Endothelial cell of umbilical vein (primary cell): ENCODE measurements at regions not wholly inside any gene's neighbourhood (a gene's known extent, or its start where the extent isn't known, plus 50 kb on each side); places are given as distances from the start of the nearest gene placed in this dataset.

ENCODE experiments used
- BruUV-seq: library from RNA; stranded (reverse); fragments of 400-500 nt; replicated peaks from 2 replicates; lab custom pipeline; 2021; lab: Mats Ljungman, UMichigan
- CTCF ChIA-PET: fragments of 300-600, 350-600 bp; sonication (Branson Sonifier 250); formaldehyde crosslinking; loops from one replicate; lab custom pipeline; 2021; ENCODE audit warnings: antibody characterized with exemption, inconsistent platforms; lab: Charles Lee
- POLR2A ChIA-PET: fragments of 300-600, 350-600 bp; sonication (Branson Sonifier 250); formaldehyde crosslinking; loops from one replicate; lab custom pipeline; 2021; ENCODE audit warnings: antibody characterized with exemption, inconsistent platforms; lab: Charles Lee
- DNase-seq: peaks from one replicate; pipeline ENCODE4 v3.0.0-alpha.2; 2011; ENCODE audit warnings: low read depth, low spot score
- FAIRE-seq: peaks from 2 replicates; lab custom pipeline; 2011; peaks lifted over from hg19 to GRCh38; lab: Jason Lieb, UNC
- H2AFZ ChIP-seq: 2 replicates; pipeline ENCODE4 v1.6.0; 2012; ENCODE audit warnings: low read depth, low read length, control low read depth, inconsistent platforms
- H3K27ac ChIP-seq: 2 replicates; pipeline ENCODE4 v1.5.1; 2011; ENCODE audit warnings: low read depth, mild to moderate bottlenecking, control low read depth, low read length, moderate library complexity; ENCODE audit not compliant: insufficient read depth
- H3K27me3 ChIP-seq, 2 experiments: 2 replicates each; pipeline versions ENCODE4 v1.6.0 to v1.6.1; 2011; ENCODE audit warnings: low read length in 2 of 2, mixed read lengths in 1 of 2; ENCODE audit not compliant: control insufficient read depth in 2 of 2, insufficient read depth in 2 of 2
- H3K36me3 ChIP-seq, 2 experiments: 2 replicates in 1 of 2; 3 replicates in 1 of 2; pipeline ENCODE4 v1.5.1; 2011; ENCODE audit warnings: low read length in 2 of 2, mild to moderate bottlenecking in 1 of 2, moderate library complexity in 1 of 2; ENCODE audit not compliant: control insufficient read depth in 2 of 2, insufficient read depth in 2 of 2; ENCODE audit errors: extremely low read depth in 1 of 2
- H3K4me1 ChIP-seq: 3 replicates; pipeline ENCODE4 v1.5.1; 2011; ENCODE audit warnings: mild to moderate bottlenecking, low read length; ENCODE audit not compliant: control insufficient read depth, insufficient read depth; ENCODE audit errors: extremely low read depth
- H3K4me2 ChIP-seq: 2 replicates; pipeline ENCODE4 v1.6.1; 2011; ENCODE audit warnings: low read length, control low read depth, mixed read lengths; ENCODE audit not compliant: insufficient read depth
- H3K4me3 ChIP-seq, 3 experiments: fragments of 200-600 bp in 1 of 3; sonication (generic), shearing (Covaris generic) in 1 of 3; replicated peaks in 1 of 3; 2 replicates each; pipeline ENCODE4 v1.5.1; 2011 to 2016; ENCODE audit warnings: control low read depth in 3 of 3, low read length in 3 of 3, mild to moderate bottlenecking in 2 of 3, inconsistent platforms in 1 of 3, low read depth in 1 of 3, moderate library complexity in 1 of 3; ENCODE audit not compliant: insufficient read depth in 1 of 3
- H3K79me2 ChIP-seq: 2 replicates; pipeline ENCODE4 v1.6.0; 2012; ENCODE audit warnings: low read length, inconsistent platforms; ENCODE audit not compliant: control insufficient read depth, insufficient read depth
- H3K9ac ChIP-seq: replicated peaks from 2 replicates; pipeline ENCODE3; 2011; ENCODE audit warnings: low read length, control low read depth; ENCODE audit not compliant: insufficient read depth; ENCODE audit errors: extremely low read depth
- H3K9me1 ChIP-seq: replicated peaks from 3 replicates; pipeline ENCODE4 v1.6.0; 2011; ENCODE audit warnings: mild to moderate bottlenecking, low read length; ENCODE audit not compliant: control insufficient read depth, insufficient read depth; ENCODE audit errors: extremely low read depth
- H3K9me3 ChIP-seq: replicated peaks from 2 replicates; pipeline ENCODE4 v1.5.1; 2012; ENCODE audit warnings: low read length, inconsistent platforms; ENCODE audit not compliant: control insufficient read depth, insufficient read depth
- H4K20me1 ChIP-seq: replicated peaks from 2 replicates; pipeline ENCODE3; 2011; ENCODE audit warnings: mild to moderate bottlenecking, low read length; ENCODE audit not compliant: control insufficient read depth, insufficient read depth; ENCODE audit errors: extremely low read depth
- EZH2 ChIP-seq: IDR thresholded peaks from 2 replicates; pipeline ENCODE4 v1.6.1; 2012; ENCODE audit warnings: borderline replicate concordance, low read depth, mild to moderate bottlenecking, moderate library complexity, low read length, inconsistent platforms; ENCODE audit not compliant: severe bottlenecking
- FOS ChIP-seq: IDR thresholded peaks from 2 replicates; pipeline ENCODE4 v1.6.1; 2011; ENCODE audit warnings: mild to moderate bottlenecking, low read length, moderate library complexity, borderline replicate concordance; ENCODE audit not compliant: insufficient read depth
- GATA2 ChIP-seq: IDR thresholded peaks from 2 replicates; pipeline ENCODE4 v1.7.0; 2011; ENCODE audit warnings: low read depth, mild to moderate bottlenecking, moderate library complexity, mixed read lengths, low read length; ENCODE audit not compliant: insufficient read length, insufficient read depth
- JUN ChIP-seq: IDR thresholded peaks from 2 replicates; pipeline ENCODE4 v1.6.1; 2011; ENCODE audit warnings: borderline replicate concordance, low read depth; ENCODE audit not compliant: insufficient read length, insufficient read depth
- MYC ChIP-seq: IDR thresholded peaks from one replicate; pipeline ENCODE4 v1.6.1; 2011; ENCODE audit warnings: mild to moderate bottlenecking, low read depth, low read length
- POLR2A ChIP-seq: IDR thresholded peaks from 2 replicates; pipeline ENCODE4 v1.6.1; 2012; ENCODE audit warnings: low read depth, mild to moderate bottlenecking, control low read depth, low read length
- POLR2AphosphoS5 ChIP-seq: IDR thresholded peaks from 2 replicates; pipeline ENCODE4 v1.6.1; 2012; ENCODE audit warnings: low read depth, mild to moderate bottlenecking, control low read depth, low read length, moderate library complexity; ENCODE audit not compliant: insufficient read depth
- dilution Hi-C: fragments of 300-500 bp; cut with MboI; formaldehyde crosslinking; loops from one replicate; pipeline ENCODE4 v1.15.0; 2019; ENCODE audit warnings: low sequenced_read_pairs; ENCODE audit not compliant: extremely low pct_ligation_motif_present
- intact Hi-C: fragments of 100-400 bp; cut with micrococcal nuclease; formaldehyde crosslinking; loops from one replicate; pipeline ENCODE4 v1.10.0; 2022
- TF ChIP-seq, protein P1 (sequence below), 2 donors: IDR thresholded peaks; 1 replicate in 1 of 2; 2 replicates in 1 of 2; pipeline ENCODE4 v1.5.1; 2011; ENCODE audit warnings: low read length in 2 of 2, mild to moderate bottlenecking in 2 of 2, moderate library complexity in 2 of 2, control low read depth in 1 of 2, inconsistent platforms in 1 of 2, low read depth in 1 of 2; ENCODE audit not compliant: insufficient read depth in 1 of 2; ENCODE audit errors: extremely low read depth in 1 of 2
- TF ChIP-seq, protein P2 (sequence below): IDR thresholded peaks from 2 replicates; pipeline ENCODE4 v1.6.1; 2011; ENCODE audit not compliant: insufficient read depth, insufficient read length

- no peak for DNase-seq
Observed at GRCh38 chr7:85622059-85622458, 435.2 kb upstream of the SEMA3D start.

More at GRCh38 chr7:85622059-85622458, 435.2 kb upstream of the SEMA3D start:
- Histone ChIP-seq H4K20me1 (no peaks in the 10 kb centered on the region), H3K9me1 (no peaks in the 10 kb centered on the region), H3K4me3 (no peak overlapping the region), H3K4me1 (no peaks in the 10 kb centered on the region), H3K4me2 (no peak overlapping the region), H3K36me3 (no peaks in the 10 kb centered on the region), H3K27ac (no peak overlapping the region), H3K79me2 (no peaks in the 10 kb centered on the region), H3K9me3 (no peaks in the 10 kb centered on the region), H3K27me3 (no peaks in the 10 kb centered on the region), H2AFZ (no peak overlapping the region), H3K9ac (no peak overlapping the region)
- dilution Hi-C loops = no loop called here
- intact Hi-C loops = no loop called here
- FAIRE-seq = no peak
- TF ChIP-seq POLR2A = no peak
- TF ChIP-seq EZH2 = no peak
- no peak for TF ChIP-seq FOS
- no peak for TF ChIP-seq GATA2
- no peak for TF ChIP-seq POLR2AphosphoS5
- TF ChIP-seq, protein P1, sequence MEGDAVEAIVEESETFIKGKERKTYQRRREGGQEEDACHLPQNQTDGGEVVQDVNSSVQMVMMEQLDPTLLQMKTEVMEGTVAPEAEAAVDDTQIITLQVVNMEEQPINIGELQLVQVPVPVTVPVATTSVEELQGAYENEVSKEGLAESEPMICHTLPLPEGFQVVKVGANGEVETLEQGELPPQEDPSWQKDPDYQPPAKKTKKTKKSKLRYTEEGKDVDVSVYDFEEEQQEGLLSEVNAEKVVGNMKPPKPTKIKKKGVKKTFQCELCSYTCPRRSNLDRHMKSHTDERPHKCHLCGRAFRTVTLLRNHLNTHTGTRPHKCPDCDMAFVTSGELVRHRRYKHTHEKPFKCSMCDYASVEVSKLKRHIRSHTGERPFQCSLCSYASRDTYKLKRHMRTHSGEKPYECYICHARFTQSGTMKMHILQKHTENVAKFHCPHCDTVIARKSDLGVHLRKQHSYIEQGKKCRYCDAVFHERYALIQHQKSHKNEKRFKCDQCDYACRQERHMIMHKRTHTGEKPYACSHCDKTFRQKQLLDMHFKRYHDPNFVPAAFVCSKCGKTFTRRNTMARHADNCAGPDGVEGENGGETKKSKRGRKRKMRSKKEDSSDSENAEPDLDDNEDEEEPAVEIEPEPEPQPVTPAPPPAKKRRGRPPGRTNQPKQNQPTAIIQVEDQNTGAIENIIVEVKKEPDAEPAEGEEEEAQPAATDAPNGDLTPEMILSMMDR (IDR thresholded peaks at IDR 0.05; ENCODE audit: extremely low read depth in 1 of 2, insufficient read depth in 1 of 2, low read depth in 1 of 2, low read length in 2 of 2) = no peak
- TF ChIP-seq JUN = no peak
- no peak for TF ChIP-seq MYC
- TF ChIP-seq, protein P2, sequence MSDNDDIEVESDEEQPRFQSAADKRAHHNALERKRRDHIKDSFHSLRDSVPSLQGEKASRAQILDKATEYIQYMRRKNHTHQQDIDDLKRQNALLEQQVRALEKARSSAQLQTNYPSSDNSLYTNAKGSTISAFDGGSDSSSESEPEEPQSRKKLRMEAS = no peak
- ChIA-PET POLR2A (no interaction called here), CTCF (no interaction called here)
- BruUV-seq = no TSS peak
